Stimulated activated CD8-positive, alpha-beta memory T cell treated with anti-CD3 and anti-CD28 coated beads, Interleukin-4, amount 100 ng/mL, for 1 hour (primary cell): ENCODE measurements at regions not wholly inside any gene's neighbourhood (a gene's known extent, or its start where the extent isn't known, plus 50 kb on each side); places are given as distances from the start of the nearest gene placed in this dataset.

Experiments used
- DNase-seq, 2 donors: peaks; one replicate each; pipeline ENCODE4 v3.0.0-alpha.2; 2020; ENCODE audit warnings: low read depth in 2 of 2, low spot score in 1 of 2

- no peak for DNase-seq
These were observed 238.3 kb downstream of the HACE1 start for GRCh38 chr6:104621396-104621795.

GRCh38 chr6:104617591-104617990, 242.1 kb downstream of the HACE1 start:
- no peak for DNase-seq

- no peak for DNase-seq
These were observed 245.3 kb downstream of the HACE1 start for GRCh38 chr6:104614394-104614793.

- DNase-seq: no peak
These were observed 246.2 kb downstream of the HACE1 start for GRCh38 chr6:104613416-104614001.

GRCh38 chr6:104612541-104612940, 247.2 kb downstream of the HACE1 start:
- no peak for DNase-seq

- DNase-seq: no peak
These were observed 251.6 kb downstream of the HACE1 start for GRCh38 chr6:104608101-104608500.

GRCh38 chr6:104607501-104607900, 252.2 kb downstream of the HACE1 start:
- DNase-seq: no peak

- DNase-seq: no peak
These were observed 253.4 kb downstream of the HACE1 start for GRCh38 chr6:104606361-104606760.

- DNase-seq: no peak
These were observed 255.0 kb downstream of the HACE1 start for GRCh38 chr6:104604685-104605084.

- DNase-seq: no peak
These were observed 256.5 kb downstream of the HACE1 start for GRCh38 chr6:104603108-104603745.

- DNase-seq: no peak
These were observed 258.0 kb downstream of the HACE1 start for GRCh38 chr6:104601721-104602120.

- no peak for DNase-seq
These were observed 258.5 kb downstream of the HACE1 start for GRCh38 chr6:104601131-104601651.

GRCh38 chr6:104600639-104600931, 259.1 kb downstream of the HACE1 start:
- DNase-seq: no peak

- no peak for DNase-seq
These were observed 259.7 kb downstream of the HACE1 start for GRCh38 chr6:104599821-104600638.

GRCh38 chr6:104597541-104598050, 262.1 kb downstream of the HACE1 start:
- no peak for DNase-seq

- DNase-seq: no peak
These were observed 263.6 kb downstream of the HACE1 start for GRCh38 chr6:104596091-104596490.

- DNase-seq: no peak
These were observed 264.4 kb downstream of the HACE1 start for GRCh38 chr6:104595311-104595820.

- DNase-seq: no peak
These were observed 268.0 kb downstream of the HACE1 start for GRCh38 chr6:104591573-104592334.

GRCh38 chr6:104589940-104590339, 269.8 kb downstream of the HACE1 start:
- DNase-seq: no peak

- no peak for DNase-seq
These were observed 274.1 kb downstream of the HACE1 start for GRCh38 chr6:104585646-104586045.

- no peak for DNase-seq
These were observed 279.3 kb downstream of the HACE1 start for GRCh38 chr6:104580452-104580851.
